SK-N-SH (cell line): ENCODE measurements at regions not wholly inside any gene's neighbourhood (a gene's known extent, or its start where the extent isn't known, plus 50 kb on each side); places are given as distances from the start of the nearest gene placed in this dataset.

Experiments
- CHD2 ChIP-seq: fragments of 150-350 bp; IDR thresholded peaks from 2 replicates; pipeline ENCODE4 v1.6.1; 2018; ENCODE audit warnings: low read length; ENCODE audit not compliant: partially characterized antibody
- EZH2phosphoT487 ChIP-seq: fragments of 200-600 bp; sonication (generic); IDR thresholded peaks from 2 replicates; pipeline ENCODE4 v1.6.1; 2017; ENCODE audit warnings: low read depth, mixed run types, mild to moderate bottlenecking, antibody characterized with exemption, moderate library complexity, borderline replicate concordance
- FOXJ3 ChIP-seq: sonication (generic); formaldehyde crosslinking; IDR thresholded peaks from 2 replicates; pipeline ENCODE4 v1.5.1; 2020; ENCODE audit warnings: mild to moderate bottlenecking, missing genetic modification reagents
- GABPA ChIP-seq: IDR thresholded peaks from 2 replicates; pipeline ENCODE4 v1.4.0; 2012; ENCODE audit warnings: low read depth, mild to moderate bottlenecking
- MEF2A ChIP-seq: IDR thresholded peaks from 2 replicates; pipeline ENCODE4 v1.4.0; 2012; ENCODE audit warnings: low read depth, borderline replicate concordance
- NRF1 ChIP-seq: IDR thresholded peaks from 2 replicates; pipeline ENCODE4 v1.6.1; 2012; ENCODE audit warnings: low read depth, mild to moderate bottlenecking, low read length
- POLR2AphosphoS5 ChIP-seq: IDR thresholded peaks from 2 replicates; pipeline ENCODE4 v1.6.1; 2012; ENCODE audit warnings: low read depth, low read length
- RCOR1 ChIP-seq: fragments of 150-350 bp; IDR thresholded peaks from 2 replicates; pipeline ENCODE4 v1.6.1; 2017; ENCODE audit warnings: antibody characterized with exemption, low read length
- REST ChIP-seq: IDR thresholded peaks from 2 replicates; pipeline ENCODE4 v1.6.1; 2012; ENCODE audit warnings: mild to moderate bottlenecking, low read depth, low read length, moderate library complexity
- YY1 ChIP-seq: IDR thresholded peaks from 2 replicates; pipeline ENCODE4 v1.4.0; 2012; ENCODE audit warnings: low read depth, mild to moderate bottlenecking
- TF ChIP-seq, protein P1 (sequence below): fragments of 200-600 bp; sonication (generic); IDR thresholded peaks from 2 replicates; pipeline ENCODE4 v1.6.1; 2017; ENCODE audit warnings: antibody characterized with exemption, mild to moderate bottlenecking, moderate library complexity
- TF ChIP-seq, protein P2 (sequence below): IDR thresholded peaks from 2 replicates; pipeline ENCODE4 v1.4.0; 2012; ENCODE audit warnings: low read depth

DNA sequence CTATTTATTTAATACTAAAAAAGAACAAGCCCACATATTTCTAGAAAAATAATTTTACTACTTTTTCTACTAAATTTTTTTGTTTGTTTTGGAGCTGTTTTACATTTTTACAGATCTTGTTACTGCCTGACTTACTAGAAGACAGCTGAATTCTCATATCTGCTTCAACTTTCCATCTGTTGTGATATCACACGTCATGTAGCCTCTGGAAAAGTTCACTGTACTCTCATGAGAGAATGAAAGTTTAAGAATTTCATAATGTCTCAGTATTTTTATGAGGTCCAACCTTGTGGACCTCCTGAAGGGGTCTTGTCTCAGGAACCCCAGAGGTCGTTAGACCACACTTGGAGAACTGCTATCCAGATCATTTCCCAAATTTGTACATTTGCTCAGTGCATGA, 81.7 kb upstream of the MTHFD1L start:
- no peak for TF ChIP-seq RCOR1
- no peak for TF ChIP-seq MEF2A
- TF ChIP-seq, protein P1, sequence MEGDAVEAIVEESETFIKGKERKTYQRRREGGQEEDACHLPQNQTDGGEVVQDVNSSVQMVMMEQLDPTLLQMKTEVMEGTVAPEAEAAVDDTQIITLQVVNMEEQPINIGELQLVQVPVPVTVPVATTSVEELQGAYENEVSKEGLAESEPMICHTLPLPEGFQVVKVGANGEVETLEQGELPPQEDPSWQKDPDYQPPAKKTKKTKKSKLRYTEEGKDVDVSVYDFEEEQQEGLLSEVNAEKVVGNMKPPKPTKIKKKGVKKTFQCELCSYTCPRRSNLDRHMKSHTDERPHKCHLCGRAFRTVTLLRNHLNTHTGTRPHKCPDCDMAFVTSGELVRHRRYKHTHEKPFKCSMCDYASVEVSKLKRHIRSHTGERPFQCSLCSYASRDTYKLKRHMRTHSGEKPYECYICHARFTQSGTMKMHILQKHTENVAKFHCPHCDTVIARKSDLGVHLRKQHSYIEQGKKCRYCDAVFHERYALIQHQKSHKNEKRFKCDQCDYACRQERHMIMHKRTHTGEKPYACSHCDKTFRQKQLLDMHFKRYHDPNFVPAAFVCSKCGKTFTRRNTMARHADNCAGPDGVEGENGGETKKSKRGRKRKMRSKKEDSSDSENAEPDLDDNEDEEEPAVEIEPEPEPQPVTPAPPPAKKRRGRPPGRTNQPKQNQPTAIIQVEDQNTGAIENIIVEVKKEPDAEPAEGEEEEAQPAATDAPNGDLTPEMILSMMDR = no peak
- no peak for TF ChIP-seq POLR2AphosphoS5
- TF ChIP-seq, protein P2, sequence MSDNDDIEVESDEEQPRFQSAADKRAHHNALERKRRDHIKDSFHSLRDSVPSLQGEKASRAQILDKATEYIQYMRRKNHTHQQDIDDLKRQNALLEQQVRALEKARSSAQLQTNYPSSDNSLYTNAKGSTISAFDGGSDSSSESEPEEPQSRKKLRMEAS = no peak
- TF ChIP-seq FOXJ3 (CRISPR knock-in tag) = no peak
- TF ChIP-seq REST = no peak
- no peak for TF ChIP-seq NRF1
- no peak for TF ChIP-seq YY1
- no peak for TF ChIP-seq CHD2
- no peak for TF ChIP-seq GABPA
- TF ChIP-seq EZH2phosphoT487 = no peak
